ENCODE measurements at regions not wholly inside any gene's neighbourhood (a gene's known extent, or its start where the extent isn't known, plus 50 kb on each side); places are given as distances from the start of the nearest gene placed in this dataset.

DNA sequence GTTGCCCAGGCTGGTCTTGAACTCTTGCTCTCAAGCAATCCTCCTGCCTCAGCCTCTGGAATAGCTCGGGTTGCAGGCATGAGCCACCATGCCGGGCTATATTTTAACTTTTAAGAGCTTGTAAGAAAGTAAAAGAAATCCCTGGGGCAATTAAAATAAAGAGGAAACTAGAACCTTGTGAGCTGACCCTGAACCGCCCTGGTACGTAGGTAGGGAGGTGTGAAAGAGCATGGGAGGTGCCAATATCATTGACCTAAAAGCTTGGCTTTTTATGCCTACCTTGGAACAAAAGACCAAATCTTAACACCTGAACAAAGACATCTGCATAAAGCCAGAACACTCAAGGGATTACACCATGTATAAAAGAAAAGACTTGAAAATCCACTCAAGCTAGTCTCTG, 595.1 kb downstream of the SOX6 start:
- TF ChIP-seq, protein P1, sequence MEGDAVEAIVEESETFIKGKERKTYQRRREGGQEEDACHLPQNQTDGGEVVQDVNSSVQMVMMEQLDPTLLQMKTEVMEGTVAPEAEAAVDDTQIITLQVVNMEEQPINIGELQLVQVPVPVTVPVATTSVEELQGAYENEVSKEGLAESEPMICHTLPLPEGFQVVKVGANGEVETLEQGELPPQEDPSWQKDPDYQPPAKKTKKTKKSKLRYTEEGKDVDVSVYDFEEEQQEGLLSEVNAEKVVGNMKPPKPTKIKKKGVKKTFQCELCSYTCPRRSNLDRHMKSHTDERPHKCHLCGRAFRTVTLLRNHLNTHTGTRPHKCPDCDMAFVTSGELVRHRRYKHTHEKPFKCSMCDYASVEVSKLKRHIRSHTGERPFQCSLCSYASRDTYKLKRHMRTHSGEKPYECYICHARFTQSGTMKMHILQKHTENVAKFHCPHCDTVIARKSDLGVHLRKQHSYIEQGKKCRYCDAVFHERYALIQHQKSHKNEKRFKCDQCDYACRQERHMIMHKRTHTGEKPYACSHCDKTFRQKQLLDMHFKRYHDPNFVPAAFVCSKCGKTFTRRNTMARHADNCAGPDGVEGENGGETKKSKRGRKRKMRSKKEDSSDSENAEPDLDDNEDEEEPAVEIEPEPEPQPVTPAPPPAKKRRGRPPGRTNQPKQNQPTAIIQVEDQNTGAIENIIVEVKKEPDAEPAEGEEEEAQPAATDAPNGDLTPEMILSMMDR (IDR thresholded peaks at IDR 0.05) = no peak
- no peak for TF ChIP-seq POLR2A (IDR thresholded peaks at IDR 0.05)
